IMR-90 (cell line): ENCODE measurements at regions not wholly inside any gene's neighbourhood (a gene's known extent, or its start where the extent isn't known, plus 50 kb on each side); places are given as distances from the start of the nearest gene placed in this dataset.
"Not testable (repeated sequence)": the region's sequence is repeated elsewhere in the genome, so short reads cannot be mapped to it uniquely, and the experiment has no call there.

ENCODE experiments used
- ATAC-seq: fragments of 200-7000 bp; cut with Tn5 transposase; 2 replicates; pipeline ENCODE4 v1.9.1; 2020; ENCODE audit warnings: low read depth, mild to moderate bottlenecking, moderate library complexity
- BruUV-seq: library from RNA; stranded (reverse); fragments of 400-500 nt; replicated peaks from 2 replicates; lab custom pipeline; 2021; lab: Mats Ljungman, UMichigan
- CTCF ChIA-PET: fragments of 300-600 bp; formaldehyde crosslinking; extraction: SDS; loops from one replicate; lab custom pipeline; 2021; ENCODE audit warnings: antibody characterized with exemption; lab: Yijun Ruan, JAX
- POLR2A ChIA-PET: fragments of 300-600 bp; sonication (Branson Sonifier 250); formaldehyde crosslinking; loops from one replicate; lab custom pipeline; 2022; ENCODE audit warnings: antibody characterized with exemption; ENCODE audit not compliant: unreplicated experiment; lab: Charles Lee
- DNase-seq: peaks from one replicate; pipeline ENCODE4 v3.0.0; 2013
- H2AFZ ChIP-seq: replicated peaks from 2 replicates; pipeline ENCODE3; 2013; ENCODE audit warnings: low read length, mild to moderate bottlenecking; ENCODE audit not compliant: poor library complexity
- H2AK5ac ChIP-seq: 2 replicates; pipeline ENCODE4 v1.6.1; 2013; ENCODE audit warnings: low read depth, low read length, inconsistent platforms
- H2AK9ac ChIP-seq: replicated peaks from 2 replicates; pipeline ENCODE3; 2013; ENCODE audit warnings: mild to moderate bottlenecking, low read depth, low read length, moderate library complexity; ENCODE audit not compliant: poor library complexity
- H2BK120ac ChIP-seq: 2 replicates; pipeline ENCODE4 v1.6.1; 2013; ENCODE audit warnings: low read depth, low read length, inconsistent platforms
- H2BK15ac ChIP-seq: 3 replicates; pipeline ENCODE4 v1.6.1; 2013; ENCODE audit warnings: low read depth, low read length, inconsistent platforms
- H2BK20ac ChIP-seq: 2 replicates; pipeline ENCODE4 v1.6.1; 2013; ENCODE audit warnings: low read depth, mild to moderate bottlenecking, inconsistent platforms, low read length, moderate library complexity
- H2BK5ac ChIP-seq: 2 replicates; pipeline ENCODE4 v1.6.1; 2013; ENCODE audit warnings: mild to moderate bottlenecking, low read depth, low read length, inconsistent platforms; ENCODE audit not compliant: poor library complexity, severe bottlenecking
- H3K14ac ChIP-seq: replicated peaks from 2 replicates; pipeline ENCODE4 v1.6.1; 2013; ENCODE audit warnings: low read depth, low read length, inconsistent platforms
- H3K18ac ChIP-seq: 2 replicates; pipeline ENCODE4 v1.6.1; 2013; ENCODE audit warnings: low read depth, low read length, control low read depth
- H3K23ac ChIP-seq: 2 replicates; pipeline ENCODE4 v1.6.1; 2013; ENCODE audit warnings: low read depth, low read length, inconsistent platforms
- H3K27ac ChIP-seq: 2 replicates; pipeline ENCODE4 v1.5.1; 2013; ENCODE audit warnings: mild to moderate bottlenecking, control low read depth, low read length; ENCODE audit not compliant: insufficient read depth
- H3K27me3 ChIP-seq: 2 replicates; pipeline ENCODE4 v1.6.1; 2013; ENCODE audit warnings: low read length; ENCODE audit not compliant: control insufficient read depth, insufficient read depth
- H3K36me3 ChIP-seq: 2 replicates; pipeline ENCODE4 v1.6.1; 2013; ENCODE audit warnings: low read length, mixed read lengths; ENCODE audit not compliant: control insufficient read depth, insufficient read depth
- H3K4ac ChIP-seq: 2 replicates; pipeline ENCODE4 v1.6.1; 2013; ENCODE audit warnings: low read depth, low read length, inconsistent platforms
- H3K4me1 ChIP-seq: 2 replicates; pipeline ENCODE4 v1.6.1; 2013; ENCODE audit warnings: low read length, mixed read lengths; ENCODE audit not compliant: control insufficient read depth, insufficient read depth
- H3K4me2 ChIP-seq: 2 replicates; pipeline ENCODE4 v1.6.1; 2013; ENCODE audit warnings: low read depth, mild to moderate bottlenecking, control low read depth, low read length, moderate library complexity
- H3K4me3 ChIP-seq: 2 replicates; pipeline ENCODE4 v1.5.1; 2013; ENCODE audit warnings: low read depth, mild to moderate bottlenecking, control low read depth, low read length, moderate library complexity; ENCODE audit not compliant: insufficient read depth
- H3K56ac ChIP-seq: 2 replicates; pipeline ENCODE4 v1.6.1; 2013; ENCODE audit warnings: low read length, inconsistent platforms; ENCODE audit not compliant: insufficient read depth; ENCODE audit errors: extremely low read depth
- H3K79me1 ChIP-seq, 2 experiments: 2 replicates each; pipeline ENCODE4 v1.6.1; 2013; ENCODE audit warnings: low read length in 2 of 2, inconsistent platforms in 1 of 2, low read depth in 1 of 2
- H3K9ac ChIP-seq: 2 replicates; pipeline ENCODE4 v1.6.1; 2013; ENCODE audit warnings: low read depth, low read length, control low read depth
- H3K9me1 ChIP-seq: 2 replicates; pipeline ENCODE4 v1.6.1; 2013; ENCODE audit warnings: low read length, inconsistent platforms; ENCODE audit not compliant: insufficient read depth
- H3K9me3 ChIP-seq: 2 replicates; pipeline ENCODE4 v1.6.1; 2013; ENCODE audit warnings: low read length; ENCODE audit not compliant: control insufficient read depth, insufficient read depth
- H4K20me1 ChIP-seq: 2 replicates; pipeline ENCODE4 v1.6.1; 2013; ENCODE audit warnings: low read length, inconsistent platforms; ENCODE audit not compliant: insufficient read depth
- H4K5ac ChIP-seq: 2 replicates; pipeline ENCODE4 v1.6.1; 2013; ENCODE audit warnings: mild to moderate bottlenecking, low read depth, low read length, control low read depth
- H4K8ac ChIP-seq, 2 experiments: 2 replicates each; pipeline ENCODE4 v1.6.1; 2013; ENCODE audit warnings: low read depth in 2 of 2, low read length in 2 of 2, control low read depth in 1 of 2, inconsistent platforms in 1 of 2
- H4K91ac ChIP-seq: 2 replicates; pipeline ENCODE4 v1.6.1; 2013; ENCODE audit warnings: low read depth, low read length, inconsistent platforms; ENCODE audit not compliant: insufficient read depth
- WGBS, 2 experiments: methylation state at CpG; one replicate each; pipeline versions ENCODE4 v1.1.5 to v1.1.7; 2013; ENCODE audit warnings: missing lambda C conversion rate in 2 of 2; ENCODE audit not compliant: insufficient read length in 1 of 2; ENCODE audit errors: extremely low coverage in 2 of 2; 5-methylcytosine and 5-hydroxymethylcytosine counted together
- dilution Hi-C: fragments of 300-500 bp; cut with HindIII; formaldehyde crosslinking; loops from one replicate; pipeline ENCODE4 v1.14.3; 2018; ENCODE audit warnings: low sequenced_read_pairs; ENCODE audit not compliant: unreplicated experiment
- in situ Hi-C: fragments of 300-500 bp; cut with MboI; formaldehyde crosslinking; loops from 3 replicates; pipeline ENCODE4 v1.14.3; 2019; ENCODE audit warnings: low sequenced_read_pairs, inconsistent platforms, mixed read lengths
- intact Hi-C: fragments of 100-400 bp; cut with micrococcal nuclease; formaldehyde crosslinking; loops from 2 replicates; pipeline ENCODE4 v1.10.0; 2022

DNA sequence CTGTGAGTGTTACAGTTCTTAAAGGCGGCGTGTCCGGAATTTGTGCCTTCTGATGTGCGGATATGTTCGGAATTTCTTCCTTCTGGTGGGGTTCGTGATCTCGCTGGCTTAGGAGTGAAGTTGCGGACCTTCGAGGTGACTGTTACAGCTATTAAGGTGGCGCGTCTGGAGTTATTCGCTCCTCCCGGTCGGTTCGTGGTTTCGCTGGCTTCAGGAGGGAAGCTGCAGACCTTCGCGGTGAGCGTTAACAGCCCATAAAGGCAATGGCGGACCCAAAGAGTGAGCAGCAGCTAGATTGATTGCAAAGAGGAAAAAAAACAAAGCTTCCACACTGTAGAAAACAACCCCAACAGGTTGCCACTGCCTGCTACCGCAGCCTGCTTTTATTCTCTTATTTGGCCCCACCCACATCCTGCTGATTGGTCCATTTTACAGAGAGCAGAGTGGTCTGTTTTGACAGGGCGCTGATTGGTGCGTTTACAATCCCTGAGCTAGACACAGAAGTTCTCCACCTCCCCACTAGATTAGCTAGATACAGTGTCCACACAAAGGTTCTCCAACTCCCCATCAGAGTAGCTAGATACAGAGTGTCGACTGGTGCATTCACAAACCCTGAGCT, 95.7 kb upstream of the MYO10 start:
- H3K4ac ChIP-seq, H2AK5ac ChIP-seq, DNase-seq, H3K4me2 ChIP-seq, H3K18ac ChIP-seq, H3K23ac ChIP-seq, H3K36me3 ChIP-seq, H3K9ac ChIP-seq, H3K27ac ChIP-seq, H2BK120ac ChIP-seq, H4K20me1 ChIP-seq, H3K79me1 ChIP-seq, H4K91ac ChIP-seq, POLR2A ChIA-PET, ATAC-seq, H4K8ac ChIP-seq, H3K9me1 ChIP-seq, H2BK5ac ChIP-seq, H2AK9ac ChIP-seq, H3K9me3 ChIP-seq, BruUV-seq, H3K56ac ChIP-seq, H4K5ac ChIP-seq, H3K27me3 ChIP-seq, H3K14ac ChIP-seq, H2BK15ac ChIP-seq, CTCF ChIA-PET, in situ Hi-C loops, intact Hi-C loops, H2BK20ac ChIP-seq, H2AFZ ChIP-seq, H3K4me1 ChIP-seq, H3K4me3 ChIP-seq, dilution Hi-C loops: not testable (repeated sequence)
- WGBS, 2 experiments = 98% methylated on average over 16 of the region's 24 CpGs; no CpG with 5 or more reads in 1 of the 2 experiments

DNA sequence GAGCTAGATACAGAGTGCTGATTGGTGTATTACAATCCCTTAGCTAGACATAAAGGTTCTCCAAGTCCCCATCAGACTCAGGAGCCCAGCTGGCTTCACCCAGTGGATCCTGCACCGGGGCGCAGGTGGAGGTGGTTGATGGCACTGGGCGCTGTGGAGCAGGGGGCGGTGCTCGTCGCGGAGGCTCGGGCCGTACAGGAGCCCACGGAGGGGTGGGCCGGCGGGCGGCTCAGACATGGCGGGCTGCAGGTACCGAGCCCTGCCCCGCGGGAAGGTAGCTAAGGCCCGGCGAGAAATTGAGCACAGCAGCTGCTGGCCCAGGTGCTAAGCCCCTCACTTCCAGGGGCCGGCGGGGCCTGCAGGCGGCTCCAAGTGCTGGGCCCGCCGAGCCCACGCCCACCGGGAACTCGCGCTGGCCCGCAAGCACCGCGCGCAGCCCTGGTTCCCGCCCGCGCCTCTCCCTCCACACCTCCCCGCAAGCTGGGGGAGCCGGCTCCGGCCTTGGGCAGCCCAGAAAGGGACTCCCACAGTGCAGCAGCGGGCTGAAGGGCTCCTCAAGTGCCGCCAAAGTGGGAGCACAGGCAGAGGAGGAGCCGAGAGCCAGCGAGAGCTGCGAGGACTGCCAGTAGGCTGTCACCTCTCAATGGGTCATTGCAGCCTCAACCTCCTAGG, 96.4 kb upstream of the MYO10 start:
- H2AK5ac ChIP-seq, H4K8ac ChIP-seq, H2BK20ac ChIP-seq, H2BK120ac ChIP-seq, H3K36me3 ChIP-seq, H2BK5ac ChIP-seq, H3K79me1 ChIP-seq, H3K27me3 ChIP-seq, H3K4me3 ChIP-seq, H3K4me2 ChIP-seq, H2AFZ ChIP-seq, H3K27ac ChIP-seq, H4K20me1 ChIP-seq, H4K91ac ChIP-seq, H3K14ac ChIP-seq, ATAC-seq, DNase-seq, H2BK15ac ChIP-seq, BruUV-seq, H3K23ac ChIP-seq, in situ Hi-C loops, H3K9me1 ChIP-seq, H3K4ac ChIP-seq, H2AK9ac ChIP-seq, dilution Hi-C loops, H3K9me3 ChIP-seq, H4K5ac ChIP-seq, H3K56ac ChIP-seq, H3K9ac ChIP-seq, H3K4me1 ChIP-seq, CTCF ChIA-PET, intact Hi-C loops, H3K18ac ChIP-seq, POLR2A ChIA-PET: not testable (repeated sequence)
- 91% methylated on average over 13 of the region's 43 CpGs; no CpG with 5 or more reads in 1 of the 2 experiments for WGBS, 2 experiments
